ENCODE measurements at regions not wholly inside any gene's neighbourhood (a gene's known extent, or its start where the extent isn't known, plus 50 kb on each side); places are given as distances from the start of the nearest gene placed in this dataset.
"Not testable (repeated sequence)": the region's sequence is repeated elsewhere in the genome, so short reads cannot be mapped to it uniquely, and the experiment has no call there.

GRCh38 chr15:79492065-79492464, 59.9 kb downstream of the MINAR1 start:
- no peak for DNase-seq (ENCODE audit: low spot score)

DNA sequence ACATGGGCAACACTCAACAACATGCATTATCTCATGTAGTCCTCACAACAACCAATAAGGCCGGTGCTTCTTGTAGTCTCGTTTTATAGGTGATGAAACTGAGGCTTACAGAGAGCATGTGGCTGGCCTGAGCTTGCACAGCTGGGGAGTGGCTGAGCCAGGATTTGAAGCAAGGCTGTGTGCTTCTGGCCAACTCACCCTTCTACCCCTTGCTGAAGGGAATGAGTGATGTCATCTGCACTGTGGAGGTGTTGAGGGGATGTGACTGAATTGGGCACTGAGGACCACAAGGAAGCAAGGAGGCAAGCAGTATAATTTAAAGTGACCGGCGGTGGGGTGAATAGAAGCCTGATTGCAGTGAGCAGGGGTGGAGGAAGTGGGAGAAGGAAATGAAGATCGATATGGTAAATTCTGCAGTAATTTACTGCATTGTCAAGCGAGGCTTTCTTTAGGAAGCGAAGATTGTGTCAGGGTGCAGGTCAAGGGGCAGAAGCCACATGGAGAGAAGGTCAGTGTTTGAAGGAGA, 62.3 kb downstream of the MINAR1 start:
- no peak for DNase-seq (ENCODE audit: low spot score)

GRCh38 chr15:79494963-79495755, 63.0 kb downstream of the MINAR1 start:
- no peak for DNase-seq (ENCODE audit: low spot score)

GRCh38 chr15:79495775-79496174, 63.6 kb downstream of the MINAR1 start:
- DNase-seq (ENCODE audit: low spot score): no peak

GRCh38 chr15:79496838-79497237, 64.7 kb downstream of the MINAR1 start:
- no peak for DNase-seq (ENCODE audit: low spot score)

DNA sequence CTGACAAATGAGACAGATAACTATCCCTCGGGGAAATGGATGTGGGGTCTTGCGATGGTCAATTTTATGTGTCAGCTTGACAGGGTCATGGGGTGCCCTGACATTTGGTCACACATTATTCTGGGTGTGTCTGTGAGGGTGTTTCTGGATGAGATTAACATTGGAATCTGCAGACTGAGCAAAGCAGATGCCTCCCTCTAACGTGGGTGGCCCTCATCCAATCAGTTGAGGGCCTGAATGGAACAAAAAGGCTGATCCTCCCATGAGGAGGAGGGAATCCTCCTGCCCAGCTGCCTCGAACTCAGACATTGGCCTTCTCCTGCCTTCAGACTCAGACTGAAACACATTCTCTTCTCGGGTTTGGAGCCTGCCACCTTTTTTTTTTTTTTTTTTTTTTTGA, 69.0 kb downstream of the MINAR1 start:
- no peak for DNase-seq (ENCODE audit: low spot score)

DNA sequence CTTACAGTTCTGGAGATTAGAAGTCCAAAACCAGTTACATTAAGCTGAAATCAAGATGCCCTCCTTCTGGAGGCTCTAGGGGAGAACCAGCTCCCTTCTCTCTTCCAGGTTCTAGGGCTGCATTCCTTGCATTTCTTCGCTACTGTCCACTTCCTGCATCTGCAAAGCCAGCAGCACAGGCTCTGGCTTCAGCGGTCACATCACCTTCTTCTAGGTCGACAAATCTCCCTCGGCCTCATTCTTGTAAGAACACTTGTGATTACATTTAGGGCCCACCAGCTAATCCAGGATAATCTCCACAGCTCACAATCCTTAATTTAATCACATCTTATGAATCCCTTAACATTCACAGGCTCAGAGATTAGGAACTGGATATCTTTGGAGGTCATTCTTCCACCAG, 73.8 kb downstream of the MINAR1 start:
- DNase-seq (ENCODE audit: low spot score): no peak

DNA sequence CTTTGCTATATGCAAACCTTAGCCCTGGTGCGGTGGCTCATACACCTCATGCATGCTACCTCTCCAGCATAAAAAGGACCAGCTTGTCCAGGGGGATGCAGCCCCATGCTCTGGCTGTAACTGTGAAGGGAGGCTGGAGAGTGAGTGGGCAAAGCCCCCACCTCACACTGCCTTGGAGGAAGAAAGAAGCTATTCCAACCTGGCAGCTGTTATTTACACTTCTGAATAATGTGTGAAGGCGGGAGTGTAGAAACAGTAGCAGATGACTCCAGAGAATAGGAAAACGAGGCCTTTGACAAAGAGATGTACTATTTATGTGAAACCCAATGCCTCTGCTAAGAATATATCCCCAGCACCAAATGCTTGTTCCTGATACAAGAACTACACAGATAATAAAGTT, 80.7 kb downstream of the MINAR1 start:
- not testable (repeated sequence) for DNase-seq (ENCODE audit: low spot score)

GRCh38 chr15:79513417-79513816, 81.3 kb downstream of the MINAR1 start:
- no peak for DNase-seq (ENCODE audit: low spot score)

DNA sequence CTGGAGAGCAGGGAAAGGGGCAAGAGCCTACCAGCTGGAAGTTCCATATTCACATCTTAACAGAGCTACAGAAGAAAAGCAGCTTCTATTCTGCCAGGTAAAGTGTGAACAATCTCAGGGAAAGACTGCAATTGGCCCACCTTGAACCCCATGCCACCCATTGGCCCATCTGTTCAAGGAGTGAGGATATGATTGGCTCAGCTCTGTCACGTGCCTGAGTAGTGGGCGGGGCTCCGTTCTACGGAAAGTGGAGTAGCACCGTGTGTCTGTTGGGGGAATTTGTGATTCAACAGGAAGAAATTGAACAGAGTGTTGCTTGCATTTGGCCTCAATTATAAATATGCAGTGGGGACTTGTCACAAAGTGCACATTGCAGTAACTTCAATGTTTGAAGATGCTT, 81.8 kb downstream of the MINAR1 start:
- DNase-seq (ENCODE audit: low spot score): no peak

GRCh38 chr15:79515300-79516027, 83.3 kb downstream of the MINAR1 start:
- DNase-seq (ENCODE audit: low spot score): no peak

DNA sequence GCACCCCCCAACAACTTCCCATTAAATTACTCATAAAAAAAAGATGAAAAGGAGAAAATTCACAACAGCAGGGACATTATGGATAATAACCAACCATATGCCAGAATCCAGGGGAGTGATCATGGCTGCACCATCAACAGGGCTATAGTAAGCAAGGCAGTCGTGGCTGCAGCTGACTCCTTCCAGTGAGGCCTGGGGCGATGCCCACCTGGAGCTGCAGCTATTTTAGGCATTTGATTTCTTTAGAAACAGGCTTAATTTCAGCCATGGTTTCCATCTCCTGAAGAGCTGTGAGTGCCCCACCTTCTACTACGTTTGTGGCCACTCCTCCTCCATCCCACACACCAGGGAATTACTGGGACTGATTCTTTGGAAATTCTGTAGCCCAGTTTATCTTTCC, 84.0 kb downstream of the MINAR1 start:
- DNase-seq (ENCODE audit: low spot score): no peak

DNA sequence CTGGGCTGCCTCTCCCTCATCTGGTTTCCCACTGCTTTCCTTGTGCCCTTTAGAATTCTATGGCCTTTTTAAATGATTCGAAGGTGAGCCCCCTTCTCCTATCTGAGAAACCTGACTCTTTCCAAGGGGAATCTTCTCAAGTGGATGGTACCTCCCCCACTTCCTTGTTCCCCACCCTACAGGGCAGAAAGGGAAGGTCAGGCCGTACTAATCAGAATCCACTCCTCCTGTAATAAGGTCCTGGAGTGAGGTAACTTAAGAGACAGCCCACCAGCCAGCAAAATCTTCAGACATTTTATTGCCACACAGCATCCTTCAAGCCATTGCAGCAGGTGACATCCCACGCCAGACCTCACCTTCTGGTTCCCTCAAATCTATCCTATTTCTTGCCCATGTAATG, 84.5 kb downstream of the MINAR1 start:
- no peak for DNase-seq (ENCODE audit: low spot score)

- peak; percentile 38 for DNase-seq (ENCODE audit: low spot score)
Observed at GRCh38 chr15:79519628-79520027, 87.5 kb downstream of the MINAR1 start.

- DNase-seq (ENCODE audit: low spot score): no peak
Observed at GRCh38 chr15:79520654-79521053, 88.5 kb downstream of the MINAR1 start.

DNA sequence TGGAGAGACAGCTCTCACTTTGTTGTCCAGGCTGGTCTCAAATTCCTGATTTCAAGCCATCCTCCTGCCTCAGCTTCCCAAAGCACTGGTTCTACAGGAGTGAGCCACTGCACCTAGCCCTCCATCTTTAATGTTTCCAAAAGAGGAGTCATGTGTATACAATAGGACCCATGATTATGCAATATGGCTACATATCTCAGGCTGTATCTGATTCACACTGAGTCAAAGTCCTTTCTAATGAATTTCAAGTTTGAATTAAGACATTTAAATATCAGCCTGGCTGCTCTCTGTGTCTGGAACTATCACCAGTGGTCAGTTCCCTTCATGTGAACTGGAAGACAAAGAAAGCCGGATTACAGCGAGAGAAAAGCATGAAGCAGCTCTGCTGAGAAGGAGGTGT, 90.5 kb downstream of the MINAR1 start:
- DNase-seq (ENCODE audit: low spot score): no peak

DNA sequence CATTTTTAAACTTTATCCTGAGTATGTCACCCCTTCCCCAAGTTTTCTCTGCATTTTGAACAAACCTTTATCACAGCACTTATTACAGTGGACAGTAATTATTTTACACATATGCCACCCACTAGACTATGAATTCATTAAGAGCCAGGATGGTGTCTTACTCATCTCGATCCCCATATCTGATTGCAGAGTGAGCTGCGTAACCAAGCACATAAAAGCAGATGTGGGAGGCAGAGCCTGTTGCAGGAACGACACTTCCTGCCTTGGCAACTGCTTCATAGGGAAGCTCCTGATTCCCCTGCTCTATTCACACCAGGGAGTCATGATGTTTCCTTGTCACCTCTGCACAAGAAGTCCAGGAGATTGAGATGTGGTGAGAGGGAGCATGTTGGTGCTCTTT, 91.1 kb downstream of the MINAR1 start:
- no peak for DNase-seq (ENCODE audit: low spot score)

DNA sequence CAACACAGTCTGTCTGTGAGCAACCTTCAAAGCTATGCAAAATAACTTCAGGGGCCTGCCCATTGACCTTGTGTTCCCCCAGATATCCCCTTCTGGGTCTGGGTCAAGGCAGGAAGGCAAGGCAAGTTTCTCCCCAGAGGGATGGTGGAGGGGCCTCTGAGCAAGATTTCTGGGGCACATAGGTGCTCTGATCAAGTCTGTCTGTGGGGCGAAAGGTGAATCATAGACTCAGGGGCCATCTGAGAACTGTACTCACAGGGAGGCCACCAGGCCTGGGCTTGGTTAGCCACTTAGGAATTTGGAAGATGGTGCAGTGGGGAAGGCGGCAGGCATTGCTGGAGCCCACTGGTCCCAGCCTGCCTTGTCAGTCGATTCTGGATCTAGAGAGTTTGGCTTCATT, 92.4 kb downstream of the MINAR1 start:
- DNase-seq (ENCODE audit: low spot score): no peak

DNA sequence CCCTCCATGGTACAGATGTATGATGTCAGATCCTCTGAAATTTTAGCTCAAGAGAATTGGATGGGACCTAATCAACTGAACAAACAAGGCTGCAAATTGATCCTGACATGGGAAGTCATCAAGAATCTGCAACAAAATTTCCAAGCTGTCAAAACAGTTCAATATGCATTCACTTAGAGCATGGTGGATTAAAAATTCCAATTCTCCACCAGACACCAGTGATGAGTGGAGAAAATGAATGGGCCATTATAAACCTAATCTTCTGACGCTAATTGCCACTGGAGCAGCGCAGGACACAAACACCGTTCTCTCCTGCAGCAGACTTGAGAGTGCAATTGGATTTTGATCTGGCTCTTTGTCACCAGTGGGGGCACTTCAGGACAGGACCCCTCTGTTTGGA, 94.2 kb downstream of the MINAR1 start:
- DNase-seq (ENCODE audit: low spot score): no peak

GRCh38 chr15:79527821-79528220, 95.7 kb downstream of the MINAR1 start:
- no peak for DNase-seq (ENCODE audit: low spot score)

GRCh38 chr15:79529157-79529785, 97.1 kb downstream of the MINAR1 start:
- DNase-seq (ENCODE audit: low spot score): no peak

- no peak for DNase-seq (ENCODE audit: low spot score)
Observed at GRCh38 chr15:79535536-79535935, 103.4 kb downstream of the MINAR1 start.

GRCh38 chr15:79538527-79538926, 106.4 kb downstream of the MINAR1 start:
- no peak for DNase-seq (ENCODE audit: low spot score)
